HCT116 (cell line): ENCODE measurements at regions not wholly inside any gene's neighbourhood (a gene's known extent, or its start where the extent isn't known, plus 50 kb on each side); places are given as distances from the start of the nearest gene placed in this dataset.

ENCODE experiments used
- ATAC-seq: fragments of 200-7000 bp; cut with Tn5 transposase; 2 replicates; pipeline ENCODE4 v1.9.1; 2020; ENCODE audit warnings: mild to moderate bottlenecking, moderate library complexity
- BruUV-seq: library from RNA; stranded (reverse); fragments of 400-500 nt; replicated peaks from 2 replicates; lab custom pipeline; 2021; lab: Mats Ljungman, UMichigan
- CTCF ChIA-PET: fragments of 300-600 bp; sonication (Branson Sonifier 250); formaldehyde crosslinking; loops from one replicate; lab custom pipeline; 2021; ENCODE audit warnings: antibody characterized with exemption; lab: Charles Lee
- POLR2A ChIA-PET: fragments of 300-600, 350-600 bp; sonication (Branson Sonifier 250); formaldehyde crosslinking; loops from one replicate; lab custom pipeline; 2021; ENCODE audit warnings: antibody characterized with exemption; lab: Charles Lee
- RAD21 ChIA-PET, 2 experiments: fragments of 300-600 bp; sonication (Branson Sonifier 250); formaldehyde crosslinking; loops; one replicate each; lab custom pipeline; 2023; ENCODE audit warnings: low total read pairs in 2 of 2; ENCODE audit not compliant: uncharacterized antibody in 2 of 2, unreplicated experiment in 2 of 2, low non-redundant PET in 1 of 2; lab: Charles Lee
- DNase-seq: peaks from one replicate; pipeline ENCODE4 v3.0.0-alpha.2; 2010; ENCODE audit warnings: low read depth, low spot score
- H2AFZ ChIP-seq: fragments of 200-600 bp; shearing (Covaris generic), sonication (generic); 2 replicates; pipeline ENCODE4 v1.6.1; 2017; ENCODE audit warnings: low read depth, mixed run types, mixed read lengths, antibody characterized with exemption, low read length; ENCODE audit not compliant: poor library complexity, severe bottlenecking
- H3K27ac ChIP-seq: 2 replicates; pipeline ENCODE4 v1.5.1; 2012; ENCODE audit warnings: low read depth, low read length
- H3K27me3 ChIP-seq: fragments of 200-600 bp; sonication (generic); 2 replicates; pipeline ENCODE4 v1.6.1; 2016; ENCODE audit warnings: mixed run types, low read length, mixed read lengths; ENCODE audit not compliant: insufficient read depth
- H3K36me3 ChIP-seq, 2 experiments: fragments of 200-500 bp in 1 of 2; fragments of 200-600 bp in 1 of 2; sonication (Bioruptor generic) in 1 of 2; sonication (generic) in 1 of 2; 2 replicates each; pipeline versions ENCODE4 v1.5.1 to v1.6.1; 2014 to 2016; ENCODE audit warnings: low read length in 2 of 2, inconsistent platforms in 1 of 2, mixed read lengths in 1 of 2, mixed run types in 1 of 2; ENCODE audit not compliant: insufficient read depth in 2 of 2, control insufficient read depth in 1 of 2
- H3K4me1 ChIP-seq, 2 experiments: fragments of 200-600 bp in 1 of 2; sonication (generic) in 1 of 2; 2 replicates each; pipeline versions ENCODE4 v1.5.1 to v1.6.1; 2012 to 2017; ENCODE audit warnings: low read length in 2 of 2, inconsistent platforms in 1 of 2, mild to moderate bottlenecking in 1 of 2, mixed read lengths in 1 of 2, mixed run types in 1 of 2, moderate library complexity in 1 of 2; ENCODE audit not compliant: insufficient read depth in 2 of 2, control insufficient read depth in 1 of 2
- H3K4me2 ChIP-seq: fragments of 200-600 bp; sonication (generic); 2 replicates; pipeline ENCODE4 v1.6.1; 2017; ENCODE audit warnings: mixed run types, low read length, mixed read lengths
- H3K4me3 ChIP-seq, 2 experiments: fragments of 200-600 bp in 1 of 2; sonication (generic) in 1 of 2; replicated peaks in 1 of 2; 2 replicates each; pipeline ENCODE4 v1.5.1; 2011 to 2016; ENCODE audit warnings: low read length in 2 of 2, control low read depth in 1 of 2, low read depth in 1 of 2, mild to moderate bottlenecking in 1 of 2, mixed read lengths in 1 of 2, mixed run types in 1 of 2
- H3K79me2 ChIP-seq: fragments of 200-600 bp; sonication (generic); 2 replicates; pipeline ENCODE4 v1.6.1; 2017; ENCODE audit warnings: mild to moderate bottlenecking, mixed run types, low read length, moderate library complexity, mixed read lengths; ENCODE audit not compliant: insufficient read depth
- H3K9ac ChIP-seq: fragments of 200-600 bp; sonication (generic); 2 replicates; pipeline ENCODE4 v1.6.1; 2016; ENCODE audit warnings: low read length, mixed read lengths
- H3K9me2 ChIP-seq: fragments of 200-600 bp; sonication (generic), shearing (Covaris generic); 2 replicates; pipeline ENCODE4 v1.6.1; 2017; ENCODE audit warnings: mixed run types, mild to moderate bottlenecking, moderate library complexity; ENCODE audit not compliant: insufficient read depth
- H3K9me3 ChIP-seq, 2 experiments: fragments of 200-500 bp in 1 of 2; fragments of 200-600 bp in 1 of 2; sonication (Bioruptor generic) in 1 of 2; sonication (generic) in 1 of 2; 2 replicates each; pipeline ENCODE4 v1.6.1; 2014 to 2017; ENCODE audit warnings: low read length in 2 of 2, mixed read lengths in 2 of 2, inconsistent platforms in 1 of 2, low read depth in 1 of 2, mild to moderate bottlenecking in 1 of 2, mixed run types in 1 of 2, moderate library complexity in 1 of 2; ENCODE audit not compliant: control insufficient read depth in 1 of 2, insufficient read depth in 1 of 2
- H4K20me1 ChIP-seq: fragments of 200-600 bp; sonication (generic), shearing (Covaris generic); 2 replicates; pipeline ENCODE4 v1.6.1; 2017; ENCODE audit warnings: mixed run types, mild to moderate bottlenecking, moderate library complexity; ENCODE audit not compliant: insufficient read depth
- CEBPB ChIP-seq: IDR thresholded peaks from 2 replicates; pipeline ENCODE4 v1.6.1; 2012; ENCODE audit warnings: low read depth
- EZH2 ChIP-seq: fragments of 200-600 bp; sonication (generic); IDR thresholded peaks from 2 replicates; pipeline ENCODE4 v1.6.1; 2017; ENCODE audit warnings: antibody characterized with exemption, mixed run types
- POLR2A ChIP-seq: IDR thresholded peaks from 2 replicates; pipeline ENCODE4 v1.7.0; 2011; ENCODE audit warnings: borderline replicate concordance; ENCODE audit not compliant: insufficient read depth, insufficient read length; ENCODE audit errors: extremely low read depth
- POLR2AphosphoS5 ChIP-seq: IDR thresholded peaks from 2 replicates; pipeline ENCODE4 v1.6.1; 2011; ENCODE audit warnings: mild to moderate bottlenecking, low read depth, low read length, moderate library complexity
- RAD21 ChIP-seq: IDR thresholded peaks from 2 replicates; pipeline ENCODE4 v1.6.1; 2012; ENCODE audit warnings: low read depth, mild to moderate bottlenecking
- SIN3A ChIP-seq: IDR thresholded peaks from 2 replicates; pipeline ENCODE4 v1.6.1; 2012; ENCODE audit warnings: low read depth
- TCF7L2 ChIP-seq: IDR thresholded peaks from 2 replicates; pipeline ENCODE4 v1.7.0; 2011; ENCODE audit warnings: borderline replicate concordance, inconsistent platforms; ENCODE audit not compliant: insufficient read depth, insufficient read length; ENCODE audit errors: extremely low read depth
- ZNF274 ChIP-seq: fragments of 200-500 bp; sonication (Bioruptor generic); IDR thresholded peaks from 2 replicates; pipeline ENCODE4 v1.6.1; 2014; ENCODE audit warnings: mild to moderate bottlenecking, low read depth, low read length, inconsistent platforms
- intact Hi-C: fragments of 100-400 bp; cut with micrococcal nuclease; formaldehyde crosslinking; loops from 2 replicates; pipeline ENCODE4 v1.10.0; 2022
- TF ChIP-seq, protein P1 (sequence below): IDR thresholded peaks from 2 replicates; pipeline ENCODE4 v1.6.1; 2012
- TF ChIP-seq, protein P2 (sequence below): IDR thresholded peaks from 2 replicates; pipeline ENCODE4 v1.6.1; 2012; ENCODE audit warnings: low read depth
- TF ChIP-seq, protein P3 (sequence below), 3 experiments: fragments of 200-600 bp in 1 of 3; sonication (generic) in 1 of 3; IDR thresholded peaks in 2 of 3; conservative IDR thresholded peaks in 1 of 3; 2 replicates each; pipeline ENCODE4 v1.5.1; 2012 to 2017; ENCODE audit warnings: low read depth in 2 of 3, low read length in 2 of 3, antibody characterized with exemption in 1 of 3, borderline replicate concordance in 1 of 3, control low read depth in 1 of 3, mild to moderate bottlenecking in 1 of 3, mixed read lengths in 1 of 3, mixed run types in 1 of 3, moderate library complexity in 1 of 3; ENCODE audit not compliant: insufficient read depth in 1 of 3
- TF ChIP-seq, protein P4 (sequence below): IDR thresholded peaks from 2 replicates; pipeline ENCODE4 v1.6.1; 2011; ENCODE audit warnings: mild to moderate bottlenecking, low read length, moderate library complexity; ENCODE audit not compliant: insufficient replicate concordance; ENCODE audit errors: extremely low read depth

DNA sequence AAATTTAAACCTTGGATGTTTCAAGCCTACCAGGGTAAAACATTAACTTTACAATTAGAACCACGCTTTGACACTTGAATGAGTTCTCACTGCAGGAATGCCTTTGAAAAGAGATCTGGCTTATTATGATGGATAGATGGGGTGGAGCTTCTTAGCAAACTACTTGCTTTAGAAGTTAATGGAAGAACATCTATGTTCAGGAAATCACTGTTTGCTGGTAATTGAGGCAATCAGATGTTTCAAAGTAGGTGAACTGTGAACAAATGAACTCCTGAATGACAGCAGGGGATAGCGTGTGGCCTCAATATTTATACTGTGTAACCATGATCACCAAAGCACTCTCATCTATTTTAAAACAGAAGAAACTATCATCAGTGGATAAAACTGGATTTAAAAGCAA lies 383.6 kb downstream of the PIK3C3 start:
- TF ChIP-seq TCF7L2 (no peak), CEBPB (no peak), EZH2 (no peak)
- H3K36me3 ChIP-seq = no peaks in the 10 kb centered on the region
- ATAC-seq (no peak), DNase-seq (no peak)
- H3K4me2 ChIP-seq = no peak overlapping the region
- H3K79me2 ChIP-seq = no peaks in the 10 kb centered on the region
- H3K4me3 ChIP-seq = no peak overlapping the region
- intact Hi-C loops = no loop called here
- H3K4me1 ChIP-seq = no peaks in the 10 kb centered on the region
- POLR2A ChIA-PET = no interaction called here
- H3K9ac ChIP-seq = no peak overlapping the region
- no peaks in the 10 kb centered on the region for H3K9me2 ChIP-seq
- H3K9me3 ChIP-seq = peaks cover 0 to 21% of the 10 kb centered on the region in 2 experiments; a peak in 2 of 4 replicates
- H3K27ac ChIP-seq = no peak overlapping the region
- H4K20me1 ChIP-seq = no peaks in the 10 kb centered on the region
- RAD21 ChIA-PET = no interaction called here
- no peak overlapping the region for H2AFZ ChIP-seq
- CTCF ChIA-PET = no interaction called here
- BruUV-seq = no TSS peak
- no peaks in the 10 kb centered on the region for H3K27me3 ChIP-seq

GRCh38 chr18:42339372-42339771 lies 384.3 kb downstream of the PIK3C3 start:
- Histone ChIP-seq H3K27me3 (no peaks in the 10 kb centered on the region), H3K4me3 (no peak overlapping the region), H3K4me2 (no peak overlapping the region), H3K9me2 (no peaks in the 10 kb centered on the region), H3K9me3 (peaks cover 0 to 21% of the 10 kb centered on the region in 2 experiments; a peak in 2 of 4 replicates), H4K20me1 (no peaks in the 10 kb centered on the region), H3K9ac (no peak overlapping the region), H2AFZ (no peak overlapping the region), H3K27ac (no peak overlapping the region), H3K79me2 (no peaks in the 10 kb centered on the region), H3K36me3 (no peaks in the 10 kb centered on the region), H3K4me1 (no peaks in the 10 kb centered on the region)
- DNase-seq (no peak), ATAC-seq (no peak)
- intact Hi-C loops = no loop called here
- no TSS peak for BruUV-seq
- CTCF ChIA-PET = no interaction called here
- POLR2A ChIA-PET = no interaction called here
- RAD21 ChIA-PET = no interaction called here
- TF ChIP-seq POLR2AphosphoS5 (no peak), ZNF274 (no peak), SIN3A (no peak), EZH2 (no peak), TCF7L2 (no peak), POLR2A (no peak), RAD21 (no peak)
- TF ChIP-seq, protein P1, sequence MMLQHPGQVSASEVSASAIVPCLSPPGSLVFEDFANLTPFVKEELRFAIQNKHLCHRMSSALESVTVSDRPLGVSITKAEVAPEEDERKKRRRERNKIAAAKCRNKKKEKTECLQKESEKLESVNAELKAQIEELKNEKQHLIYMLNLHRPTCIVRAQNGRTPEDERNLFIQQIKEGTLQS = no peak
- TF ChIP-seq, protein P2, sequence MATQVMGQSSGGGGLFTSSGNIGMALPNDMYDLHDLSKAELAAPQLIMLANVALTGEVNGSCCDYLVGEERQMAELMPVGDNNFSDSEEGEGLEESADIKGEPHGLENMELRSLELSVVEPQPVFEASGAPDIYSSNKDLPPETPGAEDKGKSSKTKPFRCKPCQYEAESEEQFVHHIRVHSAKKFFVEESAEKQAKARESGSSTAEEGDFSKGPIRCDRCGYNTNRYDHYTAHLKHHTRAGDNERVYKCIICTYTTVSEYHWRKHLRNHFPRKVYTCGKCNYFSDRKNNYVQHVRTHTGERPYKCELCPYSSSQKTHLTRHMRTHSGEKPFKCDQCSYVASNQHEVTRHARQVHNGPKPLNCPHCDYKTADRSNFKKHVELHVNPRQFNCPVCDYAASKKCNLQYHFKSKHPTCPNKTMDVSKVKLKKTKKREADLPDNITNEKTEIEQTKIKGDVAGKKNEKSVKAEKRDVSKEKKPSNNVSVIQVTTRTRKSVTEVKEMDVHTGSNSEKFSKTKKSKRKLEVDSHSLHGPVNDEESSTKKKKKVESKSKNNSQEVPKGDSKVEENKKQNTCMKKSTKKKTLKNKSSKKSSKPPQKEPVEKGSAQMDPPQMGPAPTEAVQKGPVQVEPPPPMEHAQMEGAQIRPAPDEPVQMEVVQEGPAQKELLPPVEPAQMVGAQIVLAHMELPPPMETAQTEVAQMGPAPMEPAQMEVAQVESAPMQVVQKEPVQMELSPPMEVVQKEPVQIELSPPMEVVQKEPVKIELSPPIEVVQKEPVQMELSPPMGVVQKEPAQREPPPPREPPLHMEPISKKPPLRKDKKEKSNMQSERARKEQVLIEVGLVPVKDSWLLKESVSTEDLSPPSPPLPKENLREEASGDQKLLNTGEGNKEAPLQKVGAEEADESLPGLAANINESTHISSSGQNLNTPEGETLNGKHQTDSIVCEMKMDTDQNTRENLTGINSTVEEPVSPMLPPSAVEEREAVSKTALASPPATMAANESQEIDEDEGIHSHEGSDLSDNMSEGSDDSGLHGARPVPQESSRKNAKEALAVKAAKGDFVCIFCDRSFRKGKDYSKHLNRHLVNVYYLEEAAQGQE = no peak
- TF ChIP-seq, protein P3, sequence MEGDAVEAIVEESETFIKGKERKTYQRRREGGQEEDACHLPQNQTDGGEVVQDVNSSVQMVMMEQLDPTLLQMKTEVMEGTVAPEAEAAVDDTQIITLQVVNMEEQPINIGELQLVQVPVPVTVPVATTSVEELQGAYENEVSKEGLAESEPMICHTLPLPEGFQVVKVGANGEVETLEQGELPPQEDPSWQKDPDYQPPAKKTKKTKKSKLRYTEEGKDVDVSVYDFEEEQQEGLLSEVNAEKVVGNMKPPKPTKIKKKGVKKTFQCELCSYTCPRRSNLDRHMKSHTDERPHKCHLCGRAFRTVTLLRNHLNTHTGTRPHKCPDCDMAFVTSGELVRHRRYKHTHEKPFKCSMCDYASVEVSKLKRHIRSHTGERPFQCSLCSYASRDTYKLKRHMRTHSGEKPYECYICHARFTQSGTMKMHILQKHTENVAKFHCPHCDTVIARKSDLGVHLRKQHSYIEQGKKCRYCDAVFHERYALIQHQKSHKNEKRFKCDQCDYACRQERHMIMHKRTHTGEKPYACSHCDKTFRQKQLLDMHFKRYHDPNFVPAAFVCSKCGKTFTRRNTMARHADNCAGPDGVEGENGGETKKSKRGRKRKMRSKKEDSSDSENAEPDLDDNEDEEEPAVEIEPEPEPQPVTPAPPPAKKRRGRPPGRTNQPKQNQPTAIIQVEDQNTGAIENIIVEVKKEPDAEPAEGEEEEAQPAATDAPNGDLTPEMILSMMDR (IDR thresholded peaks at IDR 0.05 in 2 of 3, conservative IDR thresholded peaks at IDR 0.05 in 1 of 3; ENCODE audit: borderline replicate concordance in 1 of 3, insufficient read depth in 1 of 3, low read depth in 2 of 3, low read length in 2 of 3) = no peak
- TF ChIP-seq, protein P4, sequence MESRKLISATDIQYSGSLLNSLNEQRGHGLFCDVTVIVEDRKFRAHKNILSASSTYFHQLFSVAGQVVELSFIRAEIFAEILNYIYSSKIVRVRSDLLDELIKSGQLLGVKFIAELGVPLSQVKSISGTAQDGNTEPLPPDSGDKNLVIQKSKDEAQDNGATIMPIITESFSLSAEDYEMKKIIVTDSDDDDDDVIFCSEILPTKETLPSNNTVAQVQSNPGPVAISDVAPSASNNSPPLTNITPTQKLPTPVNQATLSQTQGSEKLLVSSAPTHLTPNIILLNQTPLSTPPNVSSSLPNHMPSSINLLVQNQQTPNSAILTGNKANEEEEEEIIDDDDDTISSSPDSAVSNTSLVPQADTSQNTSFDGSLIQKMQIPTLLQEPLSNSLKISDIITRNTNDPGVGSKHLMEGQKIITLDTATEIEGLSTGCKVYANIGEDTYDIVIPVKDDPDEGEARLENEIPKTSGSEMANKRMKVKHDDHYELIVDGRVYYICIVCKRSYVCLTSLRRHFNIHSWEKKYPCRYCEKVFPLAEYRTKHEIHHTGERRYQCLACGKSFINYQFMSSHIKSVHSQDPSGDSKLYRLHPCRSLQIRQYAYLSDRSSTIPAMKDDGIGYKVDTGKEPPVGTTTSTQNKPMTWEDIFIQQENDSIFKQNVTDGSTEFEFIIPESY = no peak
